ENCODE measurements at regions not wholly inside any gene's neighbourhood (a gene's known extent, or its start where the extent isn't known, plus 50 kb on each side); places are given as distances from the start of the nearest gene placed in this dataset.
"Not testable (repeated sequence)": the region's sequence is repeated elsewhere in the genome, so short reads cannot be mapped to it uniquely, and the experiment has no call there.

DNA sequence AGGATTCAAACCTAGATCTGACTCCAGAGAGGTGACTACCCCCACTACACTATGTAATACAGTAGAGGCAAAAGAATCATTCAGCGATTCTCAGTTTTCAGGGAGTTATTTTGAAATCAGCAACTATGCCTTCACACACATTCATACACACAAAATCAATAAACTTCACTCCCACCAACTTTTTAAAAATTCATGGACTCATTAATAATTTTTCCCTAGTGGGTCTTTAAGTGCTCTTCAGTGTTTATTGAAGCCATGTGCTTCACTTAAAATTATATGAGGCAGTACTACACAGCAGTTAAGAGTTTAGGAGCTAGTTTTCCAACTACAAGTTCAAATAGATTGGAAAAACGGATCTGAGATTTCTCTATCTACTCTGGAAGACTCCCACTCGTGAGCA, 452.7 kb upstream of the ADGRB3 start:
- DNase-seq (ENCODE audit: low read depth) = no peak
- H3K4me3 ChIP-seq (ENCODE audit: low read depth, low read length) = no peak overlapping the region
- no peak for TF ChIP-seq CTCF (IDR thresholded peaks at IDR 0.05; ENCODE audit: control insufficient read depth, extremely low read depth, insufficient read depth)

DNA sequence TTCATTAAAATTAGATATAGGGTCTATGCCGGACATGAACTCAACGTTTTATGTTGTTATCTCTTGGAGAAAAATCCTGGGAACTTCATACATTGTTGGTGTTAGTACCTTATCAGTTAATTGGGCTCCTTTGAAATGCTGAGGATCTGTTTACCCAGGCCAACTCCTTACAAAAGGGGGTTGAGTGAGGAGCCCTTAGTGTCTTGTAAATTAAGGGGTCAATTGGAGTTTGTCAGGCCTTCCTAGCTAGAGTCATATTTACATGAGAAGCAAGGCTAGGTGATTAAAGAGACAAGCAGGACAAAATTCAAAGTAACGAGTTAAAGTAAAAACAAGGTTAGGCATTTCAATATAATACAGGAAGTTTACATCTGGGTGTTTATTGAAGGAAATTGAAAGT, 454.1 kb upstream of the ADGRB3 start:
- H3K4me3 ChIP-seq (ENCODE audit: low read depth, low read length); DNase-seq (ENCODE audit: low read depth): not testable (repeated sequence)

DNA sequence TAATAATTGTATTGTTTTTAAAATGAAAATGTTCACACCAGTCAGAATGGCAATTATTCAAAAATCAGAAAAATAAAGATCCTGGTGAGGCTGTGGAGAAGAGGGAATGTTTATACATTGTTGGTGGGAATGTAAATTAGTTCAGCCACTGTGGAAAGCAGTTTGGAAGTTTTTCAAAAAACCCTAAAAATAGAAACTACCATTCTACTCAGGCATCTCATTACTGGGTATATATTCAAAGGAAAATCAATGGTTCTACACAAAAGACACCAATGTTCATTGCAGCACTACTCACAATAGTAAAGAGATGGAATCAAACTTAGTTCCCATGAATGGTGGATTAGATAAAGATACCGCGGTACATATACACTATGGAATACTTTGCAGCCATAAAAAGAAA, 461.5 kb upstream of the ADGRB3 start:
- DNase-seq (ENCODE audit: low read depth) = no peak
- no peak for TF ChIP-seq CTCF (IDR thresholded peaks at IDR 0.05; ENCODE audit: control insufficient read depth, extremely low read depth, insufficient read depth)
- no peak overlapping the region for H3K4me3 ChIP-seq (ENCODE audit: low read depth, low read length)

DNA sequence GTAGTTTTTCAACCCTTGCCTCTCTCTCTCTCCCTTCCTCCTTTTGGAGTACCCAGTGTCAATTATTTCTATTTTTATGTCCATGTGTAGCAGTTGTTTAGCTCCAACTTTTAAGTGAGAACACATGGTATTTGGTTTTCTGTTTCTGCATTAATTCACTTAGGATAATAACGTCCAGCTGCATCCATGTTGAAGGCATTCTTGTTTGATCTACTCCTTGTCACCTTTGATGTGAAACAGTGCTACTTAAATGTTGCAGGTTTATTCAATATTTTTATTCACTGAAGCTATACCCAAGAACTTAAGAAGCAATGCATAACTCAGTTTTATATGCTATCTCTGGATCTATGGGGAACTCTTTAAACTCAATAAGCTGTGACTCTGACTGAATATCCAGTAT, 465.2 kb upstream of the ADGRB3 start:
- TF ChIP-seq CTCF (IDR thresholded peaks at IDR 0.05; ENCODE audit: control insufficient read depth, extremely low read depth, insufficient read depth) = no peak

DNA sequence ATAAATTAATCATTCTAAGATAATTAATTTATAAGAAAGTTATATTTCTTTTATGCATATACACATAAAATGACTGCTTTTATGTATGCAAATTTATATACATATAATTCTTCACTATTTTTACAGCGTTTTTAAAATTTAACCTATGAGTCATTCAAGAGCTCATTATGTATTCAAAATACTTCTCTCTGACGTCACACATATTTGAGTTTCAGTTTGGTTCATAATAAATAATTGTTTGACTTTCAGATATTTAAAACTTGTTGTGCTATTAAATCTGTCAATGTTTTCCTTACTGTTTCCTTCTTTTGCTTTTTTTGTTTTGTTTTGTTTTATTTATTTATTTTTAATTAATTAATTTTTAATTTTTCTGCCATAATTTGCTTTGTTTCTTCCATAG, 467.5 kb upstream of the ADGRB3 start:
- TF ChIP-seq CTCF (IDR thresholded peaks at IDR 0.05; ENCODE audit: control insufficient read depth, extremely low read depth, insufficient read depth) = no peak
- no peak overlapping the region for H3K4me3 ChIP-seq (ENCODE audit: low read depth, low read length)
- no peak for DNase-seq (ENCODE audit: low read depth)

More for the DNA sequence above, 465.2 kb upstream of the ADGRB3 start:
- no peak overlapping the region for H3K4me3 ChIP-seq (ENCODE audit: low read depth, low read length)
- no peak for DNase-seq (ENCODE audit: low read depth)

DNA sequence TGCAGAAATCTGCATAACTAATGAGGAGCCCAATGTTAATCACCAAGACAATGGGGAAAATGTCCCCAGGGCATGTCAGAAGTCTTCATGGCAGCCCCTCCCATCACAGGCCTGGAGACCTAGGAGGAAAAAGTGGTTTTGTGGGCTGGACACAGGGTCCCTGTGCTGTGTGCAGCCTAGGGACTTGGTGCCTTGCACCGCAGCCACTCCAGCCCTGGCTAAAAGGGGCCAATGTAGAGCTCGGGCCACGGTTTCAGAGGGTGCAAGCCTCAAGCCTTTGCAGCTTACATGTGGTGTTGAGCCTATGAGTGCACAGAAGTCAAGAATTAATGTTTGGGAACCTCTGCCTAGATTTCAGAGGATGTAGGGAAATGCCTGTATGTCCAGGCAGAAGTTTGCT, 474.3 kb upstream of the ADGRB3 start:
- not testable (repeated sequence) for H3K4me3 ChIP-seq (ENCODE audit: low read depth, low read length); DNase-seq (ENCODE audit: low read depth)

DNA sequence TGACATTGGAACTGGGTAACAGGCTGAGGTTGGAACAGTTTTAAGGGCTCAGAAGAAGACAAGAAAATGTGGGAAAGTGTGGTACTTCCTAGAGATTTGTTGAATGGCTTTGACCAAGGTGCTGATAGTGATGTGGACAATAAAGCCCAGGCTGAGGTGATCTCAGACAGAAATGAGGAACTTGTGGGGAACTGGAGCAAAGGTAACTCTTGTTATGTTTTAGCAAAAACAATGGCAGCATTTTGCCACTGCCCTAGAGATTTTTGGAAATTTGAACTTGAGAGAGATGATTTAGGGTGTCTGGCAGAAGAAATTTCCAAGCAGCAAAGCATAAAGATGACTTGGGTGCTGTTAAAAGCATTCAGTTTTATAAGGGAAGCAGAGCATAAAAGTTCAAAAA, 474.7 kb upstream of the ADGRB3 start:
- no peak for TF ChIP-seq CTCF (IDR thresholded peaks at IDR 0.05; ENCODE audit: control insufficient read depth, extremely low read depth, insufficient read depth)
- no peak overlapping the region for H3K4me3 ChIP-seq (ENCODE audit: low read depth, low read length)

GRCh38 chr6:68159433-68159832, 475.6 kb upstream of the ADGRB3 start:
- DNase-seq (ENCODE audit: low read depth) = no peak
- no peak for TF ChIP-seq CTCF (IDR thresholded peaks at IDR 0.05; ENCODE audit: control insufficient read depth, extremely low read depth, insufficient read depth)
- H3K4me3 ChIP-seq (ENCODE audit: low read depth, low read length) = no peak overlapping the region

More for the DNA sequence above, 474.7 kb upstream of the ADGRB3 start:
- no peak for DNase-seq (ENCODE audit: low read depth)

All from LNCaP clone FGC (cell line).